H1 (cell line): ENCODE measurements at regions not wholly inside any gene's neighbourhood (a gene's known extent, or its start where the extent isn't known, plus 50 kb on each side); places are given as distances from the start of the nearest gene placed in this dataset.

Source experiments
- CTCF ChIA-PET: fragments of 300-600 bp; sonication (Branson Sonifier 250); formaldehyde crosslinking; loops from one replicate; lab custom pipeline; 2021; ENCODE audit not compliant: partially characterized antibody; lab: Charles Lee
- POLR2A ChIA-PET: fragments of 300-600 bp; sonication (Branson Sonifier 250); formaldehyde crosslinking; loops from one replicate; lab custom pipeline; 2021; ENCODE audit warnings: inconsistent platforms; ENCODE audit not compliant: partially characterized antibody; lab: Charles Lee
- DNase-seq, 2 experiments: peaks; one replicate each; pipeline versions ENCODE4 v3.0.0 to v3.0.0-alpha.2; 2010 to 2022; ENCODE audit warnings: low spot score in 2 of 2, low read depth in 1 of 2, mixed read lengths in 1 of 2
- FAIRE-seq: peaks from 2 replicates; lab custom pipeline; 2011; peaks lifted over from hg19 to GRCh38; lab: Jason Lieb, UNC
- H2AFZ ChIP-seq: 2 replicates; pipeline ENCODE4 v1.8.1; 2012; ENCODE audit warnings: low read length, inconsistent platforms
- H2AK5ac ChIP-seq: 2 replicates; pipeline ENCODE4 v1.6.1; 2013; ENCODE audit warnings: low read depth, low read length
- H2BK120ac ChIP-seq: replicated peaks from 2 replicates; pipeline ENCODE3; 2013; ENCODE audit warnings: low read depth, low read length, inconsistent platforms
- H2BK12ac ChIP-seq: 2 replicates; pipeline ENCODE4 v1.6.1; 2013; ENCODE audit warnings: low read depth, low read length
- H2BK15ac ChIP-seq: 2 replicates; pipeline ENCODE4 v1.6.1; 2013; ENCODE audit warnings: low read length
- H2BK20ac ChIP-seq: 2 replicates; pipeline ENCODE4 v1.6.1; 2013; ENCODE audit warnings: low read length
- H2BK5ac ChIP-seq: 2 replicates; pipeline ENCODE4 v1.6.1; 2013; ENCODE audit warnings: low read depth, low read length
- H3K14ac ChIP-seq: 2 replicates; pipeline ENCODE4 v1.6.1; 2013; ENCODE audit warnings: inconsistent platforms; ENCODE audit not compliant: insufficient read length
- H3K18ac ChIP-seq: 2 replicates; pipeline ENCODE4 v1.6.1; 2013; ENCODE audit warnings: low read length; ENCODE audit errors: extremely low read depth
- H3K23ac ChIP-seq: 2 replicates; pipeline ENCODE4 v1.6.1; 2013; ENCODE audit warnings: inconsistent platforms; ENCODE audit not compliant: insufficient read length
- H3K23me2 ChIP-seq: 2 replicates; pipeline ENCODE4 v1.6.1; 2013; ENCODE audit warnings: low read depth, low read length
- H3K27ac ChIP-seq: 2 replicates; pipeline ENCODE4 v1.6.1; 2011; ENCODE audit warnings: low read depth, low read length, inconsistent platforms
- H3K27me3 ChIP-seq, 4 experiments: replicated peaks in 1 of 4; 1 replicate in 1 of 4; 2 replicates in 3 of 4; pipeline versions ENCODE4 v1.6.1 to v1.8.1; 2011 to 2013; ENCODE audit warnings: low read length in 3 of 4, mild to moderate bottlenecking in 3 of 4, inconsistent platforms in 2 of 4, mixed read lengths in 2 of 4, moderate library complexity in 1 of 4; ENCODE audit not compliant: control insufficient read depth in 3 of 4, insufficient read depth in 3 of 4; ENCODE audit errors: extremely low read depth in 1 of 4
- H3K36me3 ChIP-seq, 4 experiments: 2 replicates each; pipeline versions ENCODE4 v1.6.1 to v1.8.1; 2011 to 2013; ENCODE audit warnings: mild to moderate bottlenecking in 4 of 4, low read length in 3 of 4, moderate library complexity in 2 of 4, control low read depth in 1 of 4, inconsistent platforms in 1 of 4; ENCODE audit not compliant: insufficient read depth in 4 of 4, control insufficient read depth in 2 of 4
- H3K4ac ChIP-seq: replicated peaks from 2 replicates; pipeline ENCODE3; 2013; ENCODE audit warnings: low read length, low read depth, mixed read lengths, inconsistent platforms; ENCODE audit not compliant: insufficient read length
- H3K4me1 ChIP-seq, 4 experiments: replicated peaks in 1 of 4; 1 replicate in 1 of 4; 2 replicates in 3 of 4; pipeline versions ENCODE4 v1.6.1 to v1.8.1; 2011 to 2013; ENCODE audit warnings: low read length in 3 of 4, inconsistent platforms in 2 of 4, mixed read lengths in 1 of 4; ENCODE audit not compliant: insufficient read depth in 4 of 4, control insufficient read depth in 3 of 4
- H3K4me2 ChIP-seq, 2 experiments: 2 replicates each; pipeline versions ENCODE4 v1.6.1 to v1.8.1; 2011 to 2013; ENCODE audit warnings: low read depth in 2 of 2, low read length in 2 of 2, control low read depth in 1 of 2, inconsistent platforms in 1 of 2, mild to moderate bottlenecking in 1 of 2; ENCODE audit not compliant: insufficient read depth in 1 of 2
- H3K4me3 ChIP-seq, 4 experiments: fragments of 200-600, 300-600 bp in 1 of 4; sonication (generic), shearing (Covaris generic), sonication (Bioruptor Twin) in 1 of 4; 2 replicates each; pipeline versions ENCODE4 v1.5.1 to v1.8.1; 2011 to 2016; ENCODE audit warnings: low read length in 4 of 4, low read depth in 3 of 4, control low read depth in 2 of 4, inconsistent platforms in 2 of 4, mild to moderate bottlenecking in 2 of 4, mixed read lengths in 1 of 4, moderate library complexity in 1 of 4; ENCODE audit not compliant: insufficient read depth in 2 of 4; ENCODE audit errors: extremely low read depth in 1 of 4
- H3K56ac ChIP-seq: replicated peaks from 2 replicates; pipeline ENCODE3; 2013; ENCODE audit warnings: low read depth, mild to moderate bottlenecking, mixed read lengths, low read length, inconsistent platforms; ENCODE audit not compliant: insufficient read length
- H3K79me1 ChIP-seq: 2 replicates; pipeline ENCODE4 v1.6.1; 2013; ENCODE audit warnings: low read depth, low read length, control low read depth
- H3K79me2 ChIP-seq, 2 experiments: 2 replicates each; pipeline versions ENCODE4 v1.6.1 to v1.8.1; 2012 to 2013; ENCODE audit warnings: low read length in 2 of 2, mild to moderate bottlenecking in 2 of 2, inconsistent platforms in 1 of 2; ENCODE audit not compliant: insufficient read depth in 2 of 2, control insufficient read depth in 1 of 2
- H3K9ac ChIP-seq, 4 experiments: replicated peaks in 1 of 4; 1 replicate in 1 of 4; 2 replicates in 3 of 4; pipeline versions ENCODE4 v1.6.1 to v1.8.1; 2011 to 2013; ENCODE audit warnings: low read depth in 3 of 4, low read length in 3 of 4, control low read depth in 2 of 4, mild to moderate bottlenecking in 2 of 4, moderate library complexity in 2 of 4, inconsistent platforms in 1 of 4; ENCODE audit errors: extremely low read depth in 1 of 4
- H3K9me3 ChIP-seq, 2 experiments: 2 replicates each; pipeline versions ENCODE4 v1.6.1 to v1.8.1; 2012 to 2013; ENCODE audit warnings: mild to moderate bottlenecking in 2 of 2, moderate library complexity in 2 of 2, control low read depth in 1 of 2, inconsistent platforms in 1 of 2, low read depth in 1 of 2, low read length in 1 of 2, mixed read lengths in 1 of 2; ENCODE audit not compliant: insufficient read depth in 2 of 2
- H4K20me1 ChIP-seq, 2 experiments: replicated peaks in 1 of 2; 2 replicates each; pipeline versions ENCODE3 to v1.8.1; 2011 to 2013; ENCODE audit warnings: inconsistent platforms in 2 of 2, low read length in 2 of 2, mild to moderate bottlenecking in 1 of 2; ENCODE audit not compliant: insufficient read depth in 2 of 2, control insufficient read depth in 1 of 2
- H4K5ac ChIP-seq: 2 replicates; pipeline ENCODE4 v1.6.1; 2013; ENCODE audit warnings: low read length, low read depth, mixed read lengths, inconsistent platforms; ENCODE audit not compliant: insufficient read length
- H4K8ac ChIP-seq: 2 replicates; pipeline ENCODE4 v1.8.0; 2013; ENCODE audit warnings: mild to moderate bottlenecking, moderate library complexity, low read length, inconsistent platforms; ENCODE audit not compliant: insufficient read depth; ENCODE audit errors: extremely low read depth
- H4K91ac ChIP-seq: replicated peaks from 2 replicates; pipeline ENCODE3; 2013; ENCODE audit warnings: low read length, mixed read lengths, inconsistent platforms; ENCODE audit not compliant: insufficient read length
- ATF2 ChIP-seq: IDR thresholded peaks from 2 replicates; pipeline ENCODE4 v1.6.1; 2012; ENCODE audit warnings: low read length, inconsistent platforms
- BCL11A ChIP-seq, 2 experiments: IDR thresholded peaks; one replicate each; pipeline ENCODE4 v1.6.1; 2011; ENCODE audit warnings: low read depth in 2 of 2, low read length in 2 of 2, mild to moderate bottlenecking in 2 of 2
- EGR1 ChIP-seq: IDR thresholded peaks from 2 replicates; pipeline ENCODE4 v1.6.1; 2011; ENCODE audit warnings: low read depth, low read length, borderline replicate concordance
- EZH2 ChIP-seq: fragments of 200-600 bp; sonication (generic); IDR thresholded peaks from 2 replicates; pipeline ENCODE4 v1.7.1; 2012; ENCODE audit warnings: low read depth, mild to moderate bottlenecking, moderate library complexity, low read length, inconsistent platforms; ENCODE audit not compliant: severe bottlenecking
- HDAC2 ChIP-seq, 2 experiments: fragments of 300-600 bp in 1 of 2; sonication (generic) in 1 of 2; IDR thresholded peaks; 2 replicates each; pipeline ENCODE4 v1.6.1; 2011 to 2012; ENCODE audit warnings: low read depth in 2 of 2, low read length in 2 of 2, mild to moderate bottlenecking in 2 of 2, moderate library complexity in 2 of 2, borderline replicate concordance in 1 of 2, inconsistent platforms in 1 of 2
- JUND ChIP-seq: IDR thresholded peaks from 2 replicates; pipeline ENCODE4 v1.6.1; 2011; ENCODE audit warnings: mild to moderate bottlenecking, improper control_type of control experiment, low read length
- RAD21 ChIP-seq, 2 experiments: IDR thresholded peaks in 1 of 2; conservative IDR thresholded peaks in 1 of 2; 2 replicates each; pipeline ENCODE4 v1.6.1; 2011; ENCODE audit warnings: low read depth in 2 of 2, low read length in 2 of 2, improper control_type of control experiment in 1 of 2, inconsistent platforms in 1 of 2, mild to moderate bottlenecking in 1 of 2, moderate library complexity in 1 of 2
- RXRA ChIP-seq: IDR thresholded peaks from 2 replicates; pipeline ENCODE4 v1.6.1; 2011; ENCODE audit warnings: low read depth, mild to moderate bottlenecking, low read length, moderate library complexity; ENCODE audit not compliant: insufficient read depth
- SAP30 ChIP-seq: fragments of 300-600 bp; sonication (generic); IDR thresholded peaks from 2 replicates; pipeline ENCODE4 v1.7.1; 2012; ENCODE audit warnings: low read length, moderate library complexity, mild to moderate bottlenecking, inconsistent platforms; ENCODE audit not compliant: insufficient read depth, insufficient replicate concordance
- SIRT6 ChIP-seq: IDR thresholded peaks from one replicate; pipeline ENCODE4 v1.7.1; 2012; ENCODE audit warnings: low read length, inconsistent platforms
- SP1 ChIP-seq: IDR thresholded peaks from 2 replicates; pipeline ENCODE4 v1.6.1; 2011; ENCODE audit warnings: low read depth, low read length
- SUZ12 ChIP-seq: fragments of 200-600 bp; sonication (generic); IDR thresholded peaks from 2 replicates; pipeline ENCODE4 v1.6.1; 2012; ENCODE audit warnings: mild to moderate bottlenecking, inconsistent platforms, low read length, moderate library complexity, mixed read lengths
- WGBS, 2 experiments: shearing (Covaris generic) in 1 of 2; methylation state at CpG; one replicate each; pipeline versions ENCODE4 v1.1.6 to v1.1.7; 2013 to 2015; ENCODE audit warnings: low lambda C conversion rate in 2 of 2, mixed read lengths in 2 of 2, inconsistent platforms in 1 of 2, low coverage in 1 of 2, missing lambda C conversion rate in 1 of 2; ENCODE audit not compliant: insufficient replicate concordance in 2 of 2, insufficient coverage in 1 of 2, insufficient read length in 1 of 2; ENCODE audit errors: extremely low coverage in 1 of 2, missing lambda C conversion rate in 1 of 2; 5-methylcytosine and 5-hydroxymethylcytosine counted together

GRCh38 chr18:22485808-22486244 lies 68.1 kb upstream of the CTAGE1 start:
- Histone ChIP-seq H2BK5ac (no peak overlapping the region), H3K4me1 (no peaks in the 10 kb centered on the region), H2BK15ac (no peak overlapping the region), H2AK5ac (no peak overlapping the region), H3K18ac (no peak overlapping the region), H3K4ac (no peak overlapping the region), H4K5ac (no peak overlapping the region), H3K56ac (no peak overlapping the region), H3K23me2 (no peaks in the 10 kb centered on the region), H3K9me3 (no peaks in the 10 kb centered on the region), H3K27me3 (no peaks in the 10 kb centered on the region), H3K4me2 (no peak overlapping the region), H2AFZ (no peak overlapping the region), H3K27ac (no peak overlapping the region), H3K36me3 (no peaks in the 10 kb centered on the region), H2BK20ac (no peak overlapping the region), H3K79me1 (no peaks in the 10 kb centered on the region), H4K91ac (no peak overlapping the region), H2BK120ac (no peak overlapping the region), H3K14ac (no peak overlapping the region), H3K23ac (no peak overlapping the region), H4K20me1 (no peaks in the 10 kb centered on the region), H3K9ac (no peak overlapping the region), H4K8ac (no peak overlapping the region), H3K4me3 (no peak overlapping the region), H2BK12ac (no peak overlapping the region), H3K79me2 (no peaks in the 10 kb centered on the region)
- FAIRE-seq (no peak), DNase-seq (no peak)
- WGBS, 2 experiments = 90% methylated on average over 6 of the region's 6 CpGs; no CpG with 5 or more reads in 1 of the 2 experiments
- ChIA-PET POLR2A (no interaction called here), CTCF (interaction anchor here (1.6 kb wide), 1 partner anchor 46 kb away, joined by 3 read pairs; no protein-coding TSS in a partner anchor)
- TF ChIP-seq SAP30 (no peak), RAD21 (IDR thresholded peaks at IDR 0.05 in 1 of 2, conservative IDR thresholded peaks at IDR 0.05 in 1 of 2; ENCODE audit: low read depth in 2 of 2, low read length in 2 of 2) (no peak), ATF2 (no peak), BCL11A (IDR thresholded peaks at IDR 0.05; ENCODE audit: low read depth in 2 of 2, low read length in 2 of 2) (no peak), EZH2 (no peak), EGR1 (no peak), SP1 (no peak), RXRA (no peak), HDAC2 (IDR thresholded peaks at IDR 0.05; ENCODE audit: borderline replicate concordance in 1 of 2, low read depth in 2 of 2, low read length in 2 of 2) (no peak), SUZ12 (no peak), JUND (no peak), SIRT6 (no peak)
